Fibroblast of villous mesenchyme (primary cell): ENCODE measurements at regions not wholly inside any gene's neighbourhood (a gene's known extent, or its start where the extent isn't known, plus 50 kb on each side); places are given as distances from the start of the nearest gene placed in this dataset.

ENCODE experiments used
- DNase-seq: peaks from one replicate; pipeline ENCODE4 v3.0.0-alpha.2; 2010; ENCODE audit warnings: low read depth
- H3K4me3 ChIP-seq: 2 replicates; pipeline ENCODE4 v1.5.1; 2011; ENCODE audit warnings: low read depth, mild to moderate bottlenecking, low read length
- CTCF ChIP-seq: IDR thresholded peaks from 2 replicates; pipeline ENCODE4 v1.5.1; 2012; ENCODE audit warnings: low read depth, mild to moderate bottlenecking, low read length; ENCODE audit not compliant: insufficient read depth

- TF ChIP-seq CTCF, result no peak
- no peak for DNase-seq
- no peak overlapping the region for H3K4me3 ChIP-seq
These were observed 572.5 kb downstream of the SQOR start for GRCh38 chr15:46207341-46207740.

GRCh38 chr15:46213551-46213950 lies 578.7 kb downstream of the SQOR start:
- no peak overlapping the region for H3K4me3 ChIP-seq
- DNase-seq, result no peak
- no peak for TF ChIP-seq CTCF

- no peak overlapping the region for H3K4me3 ChIP-seq
- DNase-seq, result no peak
- no peak for TF ChIP-seq CTCF
These were observed 588.0 kb downstream of the SQOR start for GRCh38 chr15:46222826-46223225.

GRCh38 chr15:46229263-46229662 lies 594.4 kb downstream of the SQOR start:
- no peak for DNase-seq
- no peak for TF ChIP-seq CTCF
- no peak overlapping the region for H3K4me3 ChIP-seq

GRCh38 chr15:46231786-46232185 lies 597.0 kb downstream of the SQOR start:
- H3K4me3 ChIP-seq, result no peak overlapping the region
- DNase-seq, result no peak
- TF ChIP-seq CTCF, result no peak

- no peak for DNase-seq
- TF ChIP-seq CTCF, result no peak
- H3K4me3 ChIP-seq, result no peak overlapping the region
These were observed 597.6 kb downstream of the SQOR start for GRCh38 chr15:46232471-46232870.

GRCh38 chr15:46242935-46243334 lies 608.1 kb downstream of the SQOR start:
- no peak for DNase-seq
- H3K4me3 ChIP-seq, result no peak overlapping the region
- TF ChIP-seq CTCF, result no peak
